ENCODE measurements at regions not wholly inside any gene's neighbourhood (a gene's known extent, or its start where the extent isn't known, plus 50 kb on each side); places are given as distances from the start of the nearest gene placed in this dataset.

GRCh38 chr6:121755485-121755884, 320.0 kb downstream of the GJA1 start:
- Histone ChIP-seq H3K27ac (peak overlapping the region in 2 of 4 donors; percentile 13 to 34), H3K36me3 (no peaks in the 10 kb centered on the region), H3K4me3 (no peak overlapping the region), H3K27me3 (no peaks in the 10 kb centered on the region), H3K4me1 (no peaks in the 10 kb centered on the region), H3K9me3 (no peaks in the 10 kb centered on the region)
- 86% methylated on average over 1 of the region's 1 CpG for WGBS, 2 donors
- no peak for DNase-seq (ENCODE audit: low spot score in 2 of 2)
- TF ChIP-seq POLR2A (IDR thresholded peaks at IDR 0.05) = no peak
- TF ChIP-seq EP300 (IDR thresholded peaks at IDR 0.05) = no peak

GRCh38 chr6:121756666-121757065, 321.2 kb downstream of the GJA1 start:
- H3K27me3 ChIP-seq = no peaks in the 10 kb centered on the region
- H3K36me3 ChIP-seq = no peaks in the 10 kb centered on the region
- peak overlapping the region in 1 of 4 donors; percentile 30 for H3K27ac ChIP-seq
- no peaks in the 10 kb centered on the region for H3K4me1 ChIP-seq
- no peak for DNase-seq (ENCODE audit: low spot score in 2 of 2)
- no peak for TF ChIP-seq EP300 (IDR thresholded peaks at IDR 0.05)
- TF ChIP-seq POLR2A (IDR thresholded peaks at IDR 0.05) = no peak
- no peak for TF ChIP-seq CTCF (IDR thresholded peaks at IDR 0.05)
- WGBS, 2 donors = 65 to 82% methylated on average over 1 of the region's 1 CpG
- H3K4me3 ChIP-seq = no peak overlapping the region
- H3K9me3 ChIP-seq = no peaks in the 10 kb centered on the region

GRCh38 chr6:121759370-121759769, 323.9 kb downstream of the GJA1 start:
- WGBS, 2 donors = 49 to 55% methylated on average over 1 of the region's 1 CpG
- H3K27me3 ChIP-seq = no peaks in the 10 kb centered on the region
- no peaks in the 10 kb centered on the region for H3K4me1 ChIP-seq
- H3K27ac ChIP-seq = no peak overlapping the region
- TF ChIP-seq CTCF (IDR thresholded peaks at IDR 0.05) (no peak), EP300 (IDR thresholded peaks at IDR 0.05) (no peak), POLR2A (IDR thresholded peaks at IDR 0.05) (no peak)
- DNase-seq (ENCODE audit: low spot score in 2 of 2) = no peak
- peaks cover 0 to 2% (median 0%) of the 10 kb centered on the region in 4 donors for H3K9me3 ChIP-seq
- no peak overlapping the region for H3K4me3 ChIP-seq
- no peaks in the 10 kb centered on the region for H3K36me3 ChIP-seq

GRCh38 chr6:121760191-121760590, 324.7 kb downstream of the GJA1 start:
- DNase-seq (ENCODE audit: low spot score in 2 of 2) = no peak
- TF ChIP-seq POLR2A (IDR thresholded peaks at IDR 0.05) (no peak), EP300 (IDR thresholded peaks at IDR 0.05) (no peak), CTCF (IDR thresholded peaks at IDR 0.05) (no peak)
- H3K4me3 ChIP-seq = no peak overlapping the region
- H3K27ac ChIP-seq = no peak overlapping the region
- H3K36me3 ChIP-seq = no peaks in the 10 kb centered on the region
- peaks cover 0 to 2% (median 0%) of the 10 kb centered on the region in 4 donors for H3K9me3 ChIP-seq
- WGBS, 2 donors = 83 to 84% methylated on average over 10 to 11 of the region's 11 CpGs
- H3K27me3 ChIP-seq = no peaks in the 10 kb centered on the region
- no peaks in the 10 kb centered on the region for H3K4me1 ChIP-seq

GRCh38 chr6:121760745-121761144, 325.3 kb downstream of the GJA1 start:
- Histone ChIP-seq H3K36me3 (no peaks in the 10 kb centered on the region), H3K9me3 (peaks cover 0 to 2% (median 0%) of the 10 kb centered on the region in 4 donors), H3K27me3 (no peaks in the 10 kb centered on the region), H3K4me1 (no peaks in the 10 kb centered on the region), H3K27ac (no peak overlapping the region), H3K4me3 (no peak overlapping the region)
- DNase-seq (ENCODE audit: low spot score in 2 of 2) = no peak
- WGBS, 2 donors = 68 to 75% methylated on average over 5 of the region's 5 CpGs
- TF ChIP-seq POLR2A (IDR thresholded peaks at IDR 0.05) = no peak
- no peak for TF ChIP-seq CTCF (IDR thresholded peaks at IDR 0.05)
- no peak for TF ChIP-seq EP300 (IDR thresholded peaks at IDR 0.05)

- no peak for DNase-seq (ENCODE audit: low spot score in 2 of 2)
- H3K27ac ChIP-seq = no peak overlapping the region
- peaks cover 0 to 6% (median 0%) of the 10 kb centered on the region in 4 donors for H3K4me1 ChIP-seq
- TF ChIP-seq POLR2A (IDR thresholded peaks at IDR 0.05) = no peak
- no peak for TF ChIP-seq CTCF (IDR thresholded peaks at IDR 0.05)
- no peak for TF ChIP-seq EP300 (IDR thresholded peaks at IDR 0.05)
- 91 to 96% methylated on average over 3 of the region's 3 CpGs for WGBS, 2 donors
- peaks cover 0 to 2% (median 0%) of the 10 kb centered on the region in 4 donors for H3K9me3 ChIP-seq
- H3K36me3 ChIP-seq = no peaks in the 10 kb centered on the region
- H3K4me3 ChIP-seq = no peak overlapping the region
- no peaks in the 10 kb centered on the region for H3K27me3 ChIP-seq
These were observed 329.0 kb downstream of the GJA1 start for GRCh38 chr6:121764493-121764892.

All from tibial nerve (tissue), 4 donors.